SK-N-MC (cell line): ENCODE measurements at regions not wholly inside any gene's neighbourhood (a gene's known extent, or its start where the extent isn't known, plus 50 kb on each side); places are given as distances from the start of the nearest gene placed in this dataset.

Experiments used
- EZH2 ChIP-seq: fragments of 200-600 bp; sonication (generic); IDR thresholded peaks from one replicate; pipeline ENCODE4 v1.6.1; 2017; ENCODE audit warnings: antibody characterized with exemption
- POLR2AphosphoS5 ChIP-seq: IDR thresholded peaks from 2 replicates; pipeline ENCODE4 v1.6.1; 2012; ENCODE audit warnings: mild to moderate bottlenecking, low read depth, low read length, borderline replicate concordance

GRCh38 chr9:115400796-115401195, 282.8 kb upstream of the TNC start:
- TF ChIP-seq POLR2AphosphoS5 (no peak), EZH2 (no peak)
